ENCODE measurements at regions not wholly inside any gene's neighbourhood (a gene's known extent, or its start where the extent isn't known, plus 50 kb on each side); places are given as distances from the start of the nearest gene placed in this dataset.

DNA sequence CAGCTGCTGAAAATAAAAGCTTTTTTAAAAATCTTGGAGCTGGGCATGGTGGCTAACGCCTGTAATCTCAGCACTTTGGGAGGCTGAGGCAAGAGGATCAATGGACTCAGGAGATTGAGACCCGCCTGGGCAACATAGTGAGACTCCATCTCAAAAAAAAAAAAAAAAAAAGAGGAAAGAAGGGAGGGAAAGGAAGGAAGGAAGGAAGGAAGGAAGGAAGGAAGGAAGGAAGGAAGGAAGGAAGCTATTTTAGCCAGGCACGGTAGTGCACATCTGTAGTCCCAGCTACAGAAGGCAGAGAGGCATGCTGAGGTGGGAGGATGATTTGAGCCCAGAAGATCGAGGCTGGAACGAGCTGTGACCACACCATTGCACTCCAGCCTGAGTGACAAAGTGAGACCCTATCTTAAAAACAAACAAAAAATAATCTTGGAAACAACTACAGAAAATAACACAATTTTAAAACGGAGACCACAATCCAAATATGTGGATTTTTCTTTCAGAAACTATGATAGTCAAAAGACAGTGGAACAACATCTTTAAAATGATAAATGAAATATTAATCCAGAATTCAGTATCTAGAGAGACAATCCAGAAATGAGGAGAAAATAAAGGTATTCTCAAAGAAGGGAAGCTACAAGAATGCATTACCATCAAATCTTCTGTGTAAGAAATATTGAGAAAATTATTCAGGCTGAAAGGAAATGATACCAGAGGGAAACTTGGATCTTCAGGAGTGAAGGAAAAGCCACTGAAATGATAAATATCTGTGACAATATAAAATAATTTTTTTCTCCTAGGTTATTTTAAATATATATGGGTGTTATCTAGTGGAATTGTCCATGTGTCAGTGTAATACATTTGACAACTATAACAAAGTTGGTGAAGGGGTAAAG lies 182.0 kb downstream of the GPX5 start:
- DNase-seq (ENCODE audit: low spot score) = no peak

DNA sequence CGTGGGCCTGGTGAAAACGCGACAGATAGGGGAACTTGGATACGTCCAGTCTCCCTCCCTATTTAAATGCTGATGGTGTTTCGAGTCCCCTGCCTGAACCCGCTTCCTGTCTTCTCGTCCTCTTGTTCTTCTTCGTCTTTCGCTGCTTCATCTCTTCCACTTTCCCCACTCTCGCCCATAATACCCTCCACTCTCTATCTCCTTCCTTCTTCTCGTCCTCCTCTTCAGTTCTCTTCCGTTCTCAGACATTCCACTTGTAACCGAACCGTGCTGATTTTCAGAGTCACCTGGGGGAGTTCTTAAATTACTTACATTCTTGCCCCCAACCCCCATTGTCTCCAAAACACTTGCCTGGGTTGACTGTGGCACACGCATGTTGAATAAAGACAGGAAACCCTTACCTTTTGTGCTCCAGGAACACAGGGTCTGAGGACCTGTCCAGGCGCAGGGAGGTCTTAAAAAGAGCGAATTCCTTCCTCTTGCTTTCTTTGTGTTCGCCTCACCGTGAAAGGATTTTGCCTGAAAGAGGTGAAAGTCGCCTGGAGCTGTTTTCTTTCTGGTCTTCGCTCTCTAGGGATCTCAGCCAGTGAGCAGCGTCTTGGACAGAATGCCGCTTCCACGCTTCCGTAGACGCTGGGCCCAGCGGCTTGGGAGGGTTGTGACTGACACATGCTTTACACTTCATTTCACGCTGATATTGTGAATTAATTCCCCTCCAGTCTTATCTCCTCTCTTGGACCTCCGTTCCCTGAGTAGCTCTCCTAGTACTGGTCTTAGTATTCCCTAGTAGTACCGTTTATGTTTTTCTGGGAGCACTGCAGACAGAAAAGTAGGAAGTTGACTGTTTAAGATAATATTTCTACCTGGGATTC lies 184.0 kb downstream of the GPX5 start:
- DNase-seq (ENCODE audit: low spot score) = no peak

DNA sequence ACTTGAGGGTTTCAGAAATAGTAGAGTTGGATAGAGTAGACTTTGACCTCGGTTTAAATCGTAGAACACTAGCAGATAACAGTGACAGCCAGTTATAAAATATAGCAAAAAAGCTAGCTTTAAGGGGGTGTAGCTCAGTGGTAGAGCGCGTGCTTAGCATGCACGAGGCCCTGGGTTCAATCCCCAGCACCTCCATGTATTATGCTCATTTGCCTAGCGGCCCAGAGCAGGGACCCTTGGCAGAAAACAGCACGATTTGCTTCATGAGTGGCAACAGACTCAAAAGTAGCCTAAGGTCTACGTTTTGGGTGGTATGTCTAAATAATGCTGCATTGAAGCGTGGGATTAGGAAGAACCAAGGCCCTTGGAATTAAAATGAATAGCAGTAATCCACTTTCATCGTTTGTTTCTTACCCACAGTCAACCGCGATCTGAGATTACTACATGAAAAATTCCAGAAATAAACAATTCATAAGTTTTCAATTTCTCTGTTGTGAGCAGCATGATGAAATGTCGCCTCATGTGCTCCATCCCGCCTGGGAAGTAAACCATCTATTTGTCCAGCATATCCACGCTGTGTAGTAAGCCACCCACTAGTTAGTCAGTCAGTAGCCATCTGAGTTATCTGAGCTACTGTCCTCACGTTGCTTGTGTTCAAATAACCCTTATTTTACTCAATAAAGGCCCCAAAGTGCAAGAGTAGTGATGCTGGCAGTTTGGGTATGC lies 184.9 kb downstream of the GPX5 start:
- DNase-seq (ENCODE audit: low spot score) = no peak

DNA sequence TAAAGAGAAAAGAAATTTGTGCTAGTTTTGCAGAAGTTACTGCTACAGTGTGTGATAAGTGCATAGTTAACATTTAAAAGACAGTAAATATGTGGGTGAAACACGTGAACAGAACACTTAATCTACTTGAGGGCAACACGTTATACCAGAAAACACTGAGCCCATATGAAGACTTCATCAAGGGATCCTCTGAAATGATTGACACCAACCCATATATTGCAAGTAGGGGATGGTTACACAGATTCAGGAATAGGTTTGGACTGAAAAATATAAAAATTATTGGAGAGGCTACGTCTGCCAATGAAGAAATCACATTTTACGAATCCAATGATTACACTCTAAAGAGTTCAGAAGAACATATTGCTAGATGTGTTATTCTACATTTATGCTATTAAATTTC lies 185.6 kb downstream of the GPX5 start:
- DNase-seq (ENCODE audit: low spot score) = no peak

DNA sequence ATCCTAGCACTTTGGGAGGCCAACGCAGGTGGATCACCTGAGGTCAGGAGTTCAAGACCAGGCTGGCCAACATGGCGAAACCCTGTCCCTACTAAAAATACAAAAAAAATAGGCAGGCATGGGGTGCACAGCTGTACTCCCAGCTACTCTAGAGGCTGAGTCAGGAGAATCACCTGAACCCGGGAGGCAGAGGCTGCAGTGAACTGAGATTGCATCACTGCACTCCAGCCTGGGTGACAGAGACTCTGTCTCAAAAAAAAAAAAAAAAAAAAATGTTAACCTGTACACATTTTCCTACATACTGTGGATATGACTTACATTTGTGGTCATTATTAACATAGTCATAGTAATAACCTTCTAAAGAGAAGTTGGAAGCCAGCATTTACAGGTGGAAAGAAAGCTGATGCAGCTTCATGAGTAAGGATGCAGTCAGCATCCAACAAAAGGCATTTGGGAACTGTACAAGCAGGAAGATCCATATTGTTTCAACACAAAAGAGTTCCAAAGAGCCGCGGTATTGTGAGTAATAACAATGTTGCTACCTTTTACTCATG lies 186.2 kb downstream of the GPX5 start:
- DNase-seq (ENCODE audit: low spot score) = no peak

DNA sequence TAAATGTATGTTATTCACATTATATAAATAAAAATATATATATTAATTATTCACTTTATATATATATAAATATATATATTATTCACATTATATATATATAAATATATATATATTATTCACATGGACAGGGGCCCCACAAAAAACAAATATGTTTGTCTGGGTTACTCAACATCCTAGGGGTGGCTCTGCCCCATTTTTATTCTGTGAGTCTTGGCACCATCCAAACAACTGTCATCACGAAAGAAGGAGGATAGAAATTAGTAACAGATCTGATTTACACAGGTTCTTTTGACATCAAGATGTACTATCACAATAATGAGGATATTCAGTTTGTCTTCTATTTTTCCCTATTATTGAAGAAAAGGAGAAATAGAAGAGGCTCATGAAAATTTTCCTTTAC lies 187.3 kb downstream of the GPX5 start:
- DNase-seq (ENCODE audit: low spot score) = no peak

DNA sequence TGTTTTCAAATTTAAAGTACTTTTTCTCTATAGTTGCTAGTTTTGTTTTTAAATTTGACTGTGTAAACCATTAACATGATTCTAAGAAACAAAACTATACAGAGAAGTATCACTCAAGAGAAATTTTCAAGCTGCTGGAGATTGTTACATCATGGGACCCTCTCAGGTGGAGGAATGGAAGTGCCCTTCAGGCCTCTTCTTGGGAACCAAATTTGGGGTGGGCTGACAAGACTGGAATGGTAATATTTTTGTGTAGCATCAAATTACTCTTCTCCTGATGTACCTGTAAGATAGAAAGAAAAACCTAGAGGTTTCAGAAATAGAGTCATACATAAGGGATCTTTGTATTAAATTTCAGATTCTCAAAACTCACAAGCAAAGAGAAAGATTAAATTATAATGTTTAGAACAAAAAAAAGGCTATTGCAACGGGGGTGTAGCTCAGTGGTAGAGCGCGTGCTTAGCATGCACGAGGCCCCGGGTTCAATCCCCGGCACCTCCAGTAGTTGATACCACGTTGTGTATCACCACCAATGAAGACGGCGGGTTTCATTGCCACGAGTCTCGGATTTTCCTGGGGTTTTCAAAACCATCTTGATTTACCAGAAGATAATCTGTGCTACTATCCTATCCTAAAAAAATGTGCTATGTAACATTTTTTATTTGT lies 193.7 kb downstream of the GPX5 start:
- DNase-seq (ENCODE audit: low spot score) = no peak

DNA sequence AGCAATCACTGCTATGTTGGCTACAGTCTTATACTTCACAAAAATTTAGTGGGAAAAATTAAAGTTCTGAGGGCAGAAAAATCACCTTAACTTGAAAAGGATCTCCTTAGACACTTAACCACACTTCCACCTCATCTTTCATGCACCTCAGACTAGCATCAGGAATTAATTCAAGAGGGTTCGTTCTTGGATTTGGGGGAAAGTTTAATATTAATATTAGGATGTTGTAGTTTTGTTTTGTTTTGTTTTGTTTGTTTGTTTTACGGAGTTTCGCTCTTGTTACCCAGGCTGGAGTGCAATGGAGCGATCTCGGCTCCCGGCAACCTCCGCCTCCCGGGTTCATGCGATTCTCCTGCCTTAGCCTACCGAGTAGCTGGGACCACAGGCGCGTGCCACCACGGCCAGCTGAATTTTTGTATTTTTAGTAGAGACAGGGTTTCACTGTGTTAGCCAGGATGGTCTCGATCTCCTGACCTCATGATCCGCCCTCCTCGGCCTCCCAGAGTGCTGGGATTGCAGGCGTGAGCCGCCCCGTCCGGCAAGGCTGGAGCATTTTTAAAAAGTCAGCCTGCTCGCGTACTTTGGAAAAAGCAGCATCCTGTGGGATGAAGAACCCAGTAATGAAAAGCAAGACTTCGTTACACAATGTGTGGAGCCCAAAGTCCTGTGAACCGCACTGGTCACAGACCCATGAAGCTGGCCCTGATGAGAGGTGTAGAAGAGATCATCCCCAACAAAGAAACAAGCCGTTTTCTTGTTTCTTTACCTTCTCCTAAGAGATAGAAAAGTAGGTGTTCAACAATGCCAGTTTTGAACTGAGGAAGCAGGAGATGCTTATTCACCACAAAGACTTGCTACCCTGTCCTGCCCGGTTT lies 194.9 kb downstream of the GPX5 start:
- no peak for DNase-seq (ENCODE audit: low spot score)

DNA sequence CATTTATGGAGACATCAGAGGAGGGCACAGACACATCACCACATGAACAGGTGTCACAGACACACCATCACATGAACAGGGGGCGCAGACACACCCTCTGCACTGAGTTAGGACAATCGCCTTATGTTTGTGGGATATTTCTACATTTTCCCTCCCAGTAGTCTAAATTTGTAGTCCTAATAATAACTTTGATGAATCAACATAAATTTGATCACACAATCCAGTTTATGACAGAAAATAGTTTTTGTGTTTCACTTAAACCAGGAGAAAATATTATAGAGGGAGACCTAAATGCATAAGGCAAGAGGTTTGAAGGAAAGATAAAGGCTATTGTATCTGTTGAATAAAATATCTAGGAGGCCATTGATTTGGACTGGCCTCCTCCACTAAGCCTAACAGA lies 195.7 kb downstream of the GPX5 start:
- no peak for DNase-seq (ENCODE audit: low spot score)

DNA sequence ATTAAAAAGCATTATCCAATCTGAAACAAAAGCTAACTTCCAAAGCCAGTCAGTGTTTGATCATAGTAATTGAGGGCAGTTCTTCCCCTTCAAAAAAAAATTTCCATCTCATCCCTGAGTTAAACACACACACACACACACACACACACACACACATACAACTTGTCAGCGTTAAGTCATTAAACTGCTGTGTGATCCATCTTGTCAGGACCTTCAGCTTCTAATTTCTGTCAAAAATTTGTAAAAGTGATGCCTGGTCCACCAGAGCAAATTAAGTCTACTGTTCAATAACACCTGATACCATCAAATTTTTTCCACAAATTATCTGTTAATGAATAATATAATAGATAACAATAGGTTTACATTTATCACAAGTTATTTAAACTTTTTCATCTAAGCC lies 198.7 kb downstream of the GPX5 start:
- no peak for DNase-seq (ENCODE audit: low spot score)

DNA sequence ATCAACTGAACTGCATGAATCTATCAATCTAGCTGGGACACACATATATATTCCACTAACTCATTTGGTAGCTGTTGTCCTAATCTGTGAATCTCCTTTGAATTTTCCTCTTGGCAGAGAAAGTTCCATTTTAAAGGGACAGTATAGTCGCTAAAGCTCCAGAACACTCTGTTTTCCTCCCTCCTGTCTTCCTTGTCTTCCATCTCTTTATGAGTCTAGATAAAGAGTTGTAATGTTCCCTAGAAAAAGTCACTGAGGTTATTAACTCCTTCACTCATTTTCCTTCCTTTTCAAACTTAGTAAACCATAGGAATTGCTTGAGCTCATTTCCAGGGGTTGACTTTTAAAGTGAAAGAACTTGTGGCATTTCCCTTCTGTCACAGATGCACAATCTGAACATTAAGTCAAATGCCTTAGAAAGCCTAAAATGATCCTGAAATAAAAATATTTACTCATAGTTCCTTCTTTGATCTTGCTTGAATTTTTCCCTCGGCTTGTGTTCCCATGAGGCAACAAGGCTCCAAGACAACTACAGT lies 198.4 kb downstream of the TRIM27 start:
- DNase-seq (ENCODE audit: low spot score) = no peak

DNA sequence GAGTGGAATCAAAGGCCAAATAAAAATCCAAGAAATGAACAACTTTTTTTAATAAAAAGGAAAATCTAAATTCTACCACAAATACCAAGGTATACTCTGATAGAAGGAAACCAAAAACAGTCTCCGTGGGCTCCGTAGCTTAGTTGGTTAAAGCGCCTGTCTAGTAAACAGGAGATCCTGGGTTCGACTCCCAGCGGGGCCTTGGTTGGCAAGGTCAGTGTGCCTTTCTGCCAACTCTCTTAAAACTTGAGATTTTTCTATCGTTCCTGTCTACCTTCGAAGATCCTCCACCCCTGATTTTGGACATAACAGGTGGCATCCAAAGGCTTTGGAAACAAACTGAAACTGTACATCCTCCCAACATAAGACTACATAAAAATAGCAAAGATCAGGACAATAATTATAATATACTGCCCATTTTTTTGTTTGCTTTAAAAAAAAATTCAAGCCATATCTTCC lies 197.9 kb downstream of the TRIM27 start:
- DNase-seq (ENCODE audit: low spot score) = peak; percentile 49

DNA sequence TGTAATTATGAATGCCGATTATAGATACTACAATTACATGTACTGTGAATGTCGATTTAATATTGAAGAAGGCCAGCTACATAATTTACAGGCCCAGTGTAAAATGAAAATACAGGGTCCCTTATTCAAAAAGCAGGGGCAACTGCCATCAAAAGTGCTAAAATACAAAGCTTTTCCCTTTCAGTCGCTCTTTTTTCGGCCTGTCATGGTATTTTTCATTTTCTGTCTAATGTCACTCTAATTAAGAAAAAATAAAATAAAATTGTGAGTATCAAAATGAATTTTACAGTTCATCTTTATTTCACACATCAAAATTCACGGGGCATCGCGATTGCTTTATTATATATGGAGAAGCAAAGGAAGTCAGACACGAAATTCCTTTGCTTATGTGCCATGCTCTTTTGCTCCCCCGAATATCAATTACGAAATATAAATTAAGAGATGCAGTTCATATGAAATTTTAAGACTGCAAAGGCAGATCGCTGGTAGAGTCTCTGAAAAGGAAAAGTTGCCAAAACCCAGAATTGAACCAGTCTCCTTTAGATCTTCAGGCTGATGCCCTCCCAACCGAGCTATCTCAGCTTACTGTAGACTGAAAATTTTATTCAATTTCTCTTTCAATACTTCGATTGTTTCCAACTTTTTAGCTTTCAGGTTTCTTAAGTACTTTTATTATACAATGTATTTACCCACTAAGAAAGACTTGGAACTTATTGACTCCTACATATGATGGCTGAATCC lies 197.0 kb downstream of the TRIM27 start:
- no peak for DNase-seq (ENCODE audit: low spot score)

DNA sequence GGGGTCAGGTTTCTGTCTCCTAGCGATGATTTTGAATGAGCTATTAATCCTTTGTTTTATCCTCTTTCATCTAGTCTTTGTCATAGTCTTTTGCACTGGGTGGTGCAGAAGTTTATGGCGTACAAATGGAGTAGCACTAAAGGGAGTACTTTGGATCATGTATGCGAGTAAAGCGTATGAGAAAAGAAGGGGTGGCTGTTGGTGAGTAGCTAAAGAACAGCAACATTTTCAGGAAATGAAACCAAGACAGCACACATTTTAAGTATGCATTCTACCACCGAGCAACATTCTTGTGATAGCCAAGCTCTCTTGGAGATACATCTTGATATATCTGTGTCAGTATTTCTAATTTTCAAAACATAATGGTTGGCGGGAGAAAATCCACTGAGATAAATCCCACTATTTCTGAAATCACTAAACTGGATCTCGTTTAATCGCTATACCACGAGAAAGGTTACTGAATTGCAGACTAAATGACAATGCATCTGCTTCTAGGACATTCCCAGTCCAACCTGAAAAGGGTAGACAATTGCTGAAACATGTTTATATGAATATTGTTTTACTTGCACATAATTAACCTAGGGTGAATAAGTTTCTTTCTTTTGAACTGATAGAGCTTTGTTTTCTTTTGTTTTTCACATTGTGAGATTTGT lies 196.1 kb downstream of the TRIM27 start:
- DNase-seq (ENCODE audit: low spot score) = no peak

DNA sequence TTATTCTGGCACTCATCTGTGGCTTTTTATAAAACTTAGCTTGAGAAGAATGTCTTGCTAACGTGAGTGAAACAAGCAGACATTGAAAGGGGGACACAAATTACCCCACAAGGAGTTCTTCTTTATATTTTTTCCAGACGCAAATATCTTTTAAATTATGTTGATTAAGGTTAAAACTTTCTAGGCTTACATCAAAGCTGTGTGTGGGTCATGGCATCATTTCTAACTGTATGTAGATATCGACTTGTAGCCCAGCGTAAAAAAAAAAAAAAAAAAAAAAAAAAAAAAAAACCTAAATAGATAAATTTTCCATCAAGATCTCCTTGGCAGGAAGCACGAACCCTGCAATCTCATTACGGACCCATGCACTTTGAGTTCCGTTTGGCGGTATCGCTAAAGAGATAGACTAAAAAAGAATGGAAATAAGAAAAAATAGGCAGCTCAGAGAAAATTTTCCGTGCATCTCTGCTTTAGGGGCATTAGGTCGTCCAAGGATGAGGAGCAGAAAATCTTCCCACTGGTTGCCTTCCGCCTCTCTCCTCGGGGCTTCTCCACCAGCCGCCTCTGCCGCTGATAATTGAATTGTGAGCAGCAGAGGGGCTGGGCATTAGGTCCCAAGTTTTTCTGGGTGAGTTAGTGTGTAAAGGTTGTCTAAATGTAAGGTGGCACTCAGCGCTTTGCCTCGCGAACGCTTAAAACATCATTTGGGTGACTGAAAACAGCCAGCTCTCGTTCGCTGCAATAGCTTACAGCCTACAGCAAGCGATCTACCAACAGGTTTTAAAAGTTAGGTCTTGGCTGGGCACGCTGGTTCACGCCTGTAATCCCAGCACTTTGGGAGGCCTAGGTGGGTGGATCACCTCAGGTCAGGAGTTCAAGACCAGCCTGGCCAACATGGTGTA lies 194.0 kb downstream of the TRIM27 start:
- DNase-seq (ENCODE audit: low spot score) = no peak

DNA sequence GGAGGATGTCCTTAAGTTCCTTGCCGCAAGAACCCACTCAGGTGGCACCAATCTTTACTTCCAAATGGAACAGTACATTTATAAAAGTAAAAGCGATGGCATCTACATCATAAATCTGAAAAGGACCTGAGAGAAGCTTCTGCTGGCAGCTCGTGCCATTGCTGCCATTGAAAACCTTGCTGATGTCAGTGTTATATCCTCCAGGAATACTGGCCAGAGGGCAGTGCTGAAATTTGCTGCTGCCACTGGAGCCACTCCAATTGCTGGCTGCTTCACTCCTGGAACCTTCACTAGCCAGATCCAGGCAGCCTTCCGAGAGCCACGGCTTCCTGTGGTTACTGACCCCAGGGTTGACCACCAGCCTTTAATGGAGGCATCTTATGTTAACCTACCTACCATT lies 191.7 kb downstream of the TRIM27 start:
- no peak for DNase-seq (ENCODE audit: low spot score)

DNA sequence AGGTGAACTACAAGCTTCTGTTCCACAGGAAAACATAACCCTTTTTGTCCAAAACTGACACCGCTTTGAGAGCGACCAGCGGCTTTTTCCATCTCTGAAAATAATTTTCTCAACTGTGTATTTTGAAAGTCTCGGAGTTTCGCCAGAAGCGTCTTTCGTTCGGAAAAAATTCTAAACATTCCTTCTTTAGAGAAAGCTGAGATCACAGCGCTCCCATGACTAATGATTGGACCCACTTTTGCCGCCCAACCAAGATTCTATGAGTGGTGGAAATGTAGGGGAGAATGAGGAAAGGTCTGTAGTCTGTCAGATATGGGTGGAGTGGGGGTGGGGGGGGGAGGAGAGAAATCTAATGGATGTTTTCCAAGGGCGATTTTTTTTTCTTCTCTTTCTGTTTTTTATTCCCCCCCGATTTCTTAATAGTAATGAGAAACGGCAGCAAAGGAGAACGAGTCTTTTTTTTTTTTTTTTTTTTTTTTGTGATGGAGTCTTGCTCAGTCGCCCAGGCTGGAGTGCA lies 189.3 kb downstream of the TRIM27 start:
- no peak for DNase-seq (ENCODE audit: low spot score)

DNA sequence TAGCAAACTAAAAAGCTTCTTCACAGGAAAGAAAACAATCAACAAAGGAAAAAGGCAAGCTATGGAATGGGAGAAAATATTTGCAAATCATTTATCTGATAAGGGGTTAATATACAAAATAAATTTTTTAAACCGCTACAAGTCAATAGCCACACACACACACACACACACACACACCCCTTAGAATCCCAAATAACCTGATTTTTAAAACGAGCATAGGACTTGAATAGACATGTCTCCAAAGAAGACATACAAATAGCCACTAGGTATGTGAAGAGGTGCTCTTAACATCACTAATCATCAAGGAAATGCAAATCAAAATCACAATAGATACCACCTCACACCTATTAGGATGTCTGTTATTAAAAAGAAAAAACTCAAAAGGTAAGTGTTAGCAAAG lies 187.7 kb downstream of the TRIM27 start:
- DNase-seq (ENCODE audit: low spot score) = no peak
